ENCODE measurements at regions not wholly inside any gene's neighbourhood (a gene's known extent, or its start where the extent isn't known, plus 50 kb on each side); places are given as distances from the start of the nearest gene placed in this dataset.

DNA sequence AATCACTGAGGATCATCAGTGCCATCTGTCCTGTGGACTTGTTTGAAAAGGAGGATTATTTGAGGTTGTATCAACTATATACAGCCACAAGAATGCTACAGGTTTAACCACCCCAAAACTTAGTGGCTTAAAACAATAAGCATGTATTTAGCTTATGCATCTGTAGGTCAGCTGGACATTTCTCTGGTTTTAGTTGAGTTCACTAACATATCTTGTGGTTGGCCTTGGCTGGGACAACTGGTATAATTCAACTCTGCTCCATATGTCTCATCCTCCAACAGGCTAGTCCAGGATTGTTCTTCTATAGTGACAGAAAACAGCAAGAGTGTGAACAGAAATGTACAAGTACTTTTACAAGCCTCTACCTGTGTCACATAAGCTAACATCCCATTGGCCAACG lies 49.9 kb upstream of the SOX6 start:
- TF ChIP-seq ELF4 (IDR thresholded peaks at IDR 0.05) = no peak
- no peak for TF ChIP-seq FOXA1 (IDR thresholded peaks at IDR 0.05)
- no peak for TF ChIP-seq FOXM1 (IDR thresholded peaks at IDR 0.05; ENCODE audit: borderline replicate concordance)
- TF ChIP-seq ARNT (IDR thresholded peaks at IDR 0.05) = no peak
- no peak for TF ChIP-seq SUZ12 (IDR thresholded peaks at IDR 0.05)
- no peak for TF ChIP-seq NFRKB (IDR thresholded peaks at IDR 0.05)
- TF ChIP-seq, protein P1, sequence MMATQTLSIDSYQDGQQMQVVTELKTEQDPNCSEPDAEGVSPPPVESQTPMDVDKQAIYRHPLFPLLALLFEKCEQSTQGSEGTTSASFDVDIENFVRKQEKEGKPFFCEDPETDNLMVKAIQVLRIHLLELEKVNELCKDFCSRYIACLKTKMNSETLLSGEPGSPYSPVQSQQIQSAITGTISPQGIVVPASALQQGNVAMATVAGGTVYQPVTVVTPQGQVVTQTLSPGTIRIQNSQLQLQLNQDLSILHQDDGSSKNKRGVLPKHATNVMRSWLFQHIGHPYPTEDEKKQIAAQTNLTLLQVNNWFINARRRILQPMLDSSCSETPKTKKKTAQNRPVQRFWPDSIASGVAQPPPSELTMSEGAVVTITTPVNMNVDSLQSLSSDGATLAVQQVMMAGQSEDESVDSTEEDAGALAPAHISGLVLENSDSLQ (IDR thresholded peaks at IDR 0.05) = no peak
